Colonic mucosa (tissue), 4 donors: ENCODE measurements at regions not wholly inside any gene's neighbourhood (a gene's known extent, or its start where the extent isn't known, plus 50 kb on each side); places are given as distances from the start of the nearest gene placed in this dataset.

Source experiments
- DNase-seq: peaks from one replicate; pipeline ENCODE4 v3.0.0-alpha.2; 2020
- H3K27ac ChIP-seq: fragments of 200-600 bp; one replicate; pipeline ENCODE4 v1.8.0; 2021
- H3K27me3 ChIP-seq: fragments of 200-600 bp; one replicate; pipeline ENCODE4 v1.8.0; 2021
- H3K36me3 ChIP-seq: fragments of 200-600 bp; one replicate; pipeline ENCODE4 v1.8.0; 2021
- H3K4me1 ChIP-seq: fragments of 200-600 bp; one replicate; pipeline ENCODE4 v1.8.0; 2021; ENCODE audit warnings: mild to moderate bottlenecking
- H3K4me3 ChIP-seq: fragments of 200-600 bp; one replicate; pipeline ENCODE4 v1.8.0; 2021
- H3K9ac ChIP-seq, 2 donors: one replicate each; pipeline ENCODE4 v1.7.0; 2013; ENCODE audit warnings: control low read depth in 2 of 2, low read depth in 2 of 2, low read length in 2 of 2
- H3K9me3 ChIP-seq: fragments of 200-600 bp; one replicate; pipeline ENCODE4 v1.8.0; 2021
- intact Hi-C: fragments of 100-400 bp; cut with DNase I; formaldehyde crosslinking; loops from one replicate; pipeline ENCODE4 v1.14.1; 2022
- TF ChIP-seq, protein P1 (sequence below): fragments of 200-600 bp; IDR thresholded peaks from one replicate; pipeline ENCODE4 v1.8.0; 2022; ENCODE audit warnings: antibody characterized with exemption, mild to moderate bottlenecking
- donor health status: healthy.
- donor health status: DM: no; HTN: no; CAD: no.
- donor health status: DM: no; HTN: no; CAD: no.

DNA sequence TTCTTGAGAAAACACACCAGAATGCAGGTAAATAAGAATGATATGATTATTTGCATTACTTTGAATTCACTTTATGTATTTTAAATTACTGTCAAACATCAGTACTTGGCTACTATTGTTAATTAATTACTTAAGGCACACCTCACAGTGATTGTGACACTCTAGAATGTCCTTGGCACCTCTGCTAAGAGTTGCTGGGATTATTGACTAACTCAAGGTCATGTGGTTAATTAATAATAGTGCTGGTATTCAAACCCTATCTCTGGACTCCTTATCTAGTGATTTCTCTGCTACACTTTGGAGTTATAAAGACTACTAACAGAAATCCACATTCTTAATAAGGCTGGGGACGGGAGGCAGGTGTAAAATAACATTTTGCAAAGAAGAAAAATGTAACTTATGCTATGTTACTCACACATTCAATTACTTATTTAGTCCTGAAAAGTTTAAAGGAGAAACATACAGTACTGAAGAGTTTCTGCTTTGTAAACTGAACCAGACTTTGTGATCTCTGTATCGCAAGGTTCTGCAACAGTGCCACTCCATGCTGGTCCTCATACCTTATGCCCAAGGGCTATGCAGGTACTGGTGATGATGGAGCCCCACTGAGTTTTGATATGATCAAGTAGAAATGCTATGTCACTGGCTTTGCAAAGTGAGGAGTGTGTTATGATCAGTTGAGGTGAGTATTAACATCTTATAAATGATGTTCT, 242.7 kb downstream of the MID1IP1 start:
- no peaks in the 10 kb centered on the region for H3K36me3 ChIP-seq
- H3K4me3 ChIP-seq = no peak overlapping the region
- intact Hi-C loops = no loop called here
- H3K9ac ChIP-seq = no peak overlapping the region
- no peaks in the 10 kb centered on the region for H3K9me3 ChIP-seq
- no peaks in the 10 kb centered on the region for H3K4me1 ChIP-seq
- no peak overlapping the region for H3K27ac ChIP-seq
- no peak for DNase-seq
- TF ChIP-seq, protein P1, sequence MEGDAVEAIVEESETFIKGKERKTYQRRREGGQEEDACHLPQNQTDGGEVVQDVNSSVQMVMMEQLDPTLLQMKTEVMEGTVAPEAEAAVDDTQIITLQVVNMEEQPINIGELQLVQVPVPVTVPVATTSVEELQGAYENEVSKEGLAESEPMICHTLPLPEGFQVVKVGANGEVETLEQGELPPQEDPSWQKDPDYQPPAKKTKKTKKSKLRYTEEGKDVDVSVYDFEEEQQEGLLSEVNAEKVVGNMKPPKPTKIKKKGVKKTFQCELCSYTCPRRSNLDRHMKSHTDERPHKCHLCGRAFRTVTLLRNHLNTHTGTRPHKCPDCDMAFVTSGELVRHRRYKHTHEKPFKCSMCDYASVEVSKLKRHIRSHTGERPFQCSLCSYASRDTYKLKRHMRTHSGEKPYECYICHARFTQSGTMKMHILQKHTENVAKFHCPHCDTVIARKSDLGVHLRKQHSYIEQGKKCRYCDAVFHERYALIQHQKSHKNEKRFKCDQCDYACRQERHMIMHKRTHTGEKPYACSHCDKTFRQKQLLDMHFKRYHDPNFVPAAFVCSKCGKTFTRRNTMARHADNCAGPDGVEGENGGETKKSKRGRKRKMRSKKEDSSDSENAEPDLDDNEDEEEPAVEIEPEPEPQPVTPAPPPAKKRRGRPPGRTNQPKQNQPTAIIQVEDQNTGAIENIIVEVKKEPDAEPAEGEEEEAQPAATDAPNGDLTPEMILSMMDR = no peak
- no peaks in the 10 kb centered on the region for H3K27me3 ChIP-seq

DNA sequence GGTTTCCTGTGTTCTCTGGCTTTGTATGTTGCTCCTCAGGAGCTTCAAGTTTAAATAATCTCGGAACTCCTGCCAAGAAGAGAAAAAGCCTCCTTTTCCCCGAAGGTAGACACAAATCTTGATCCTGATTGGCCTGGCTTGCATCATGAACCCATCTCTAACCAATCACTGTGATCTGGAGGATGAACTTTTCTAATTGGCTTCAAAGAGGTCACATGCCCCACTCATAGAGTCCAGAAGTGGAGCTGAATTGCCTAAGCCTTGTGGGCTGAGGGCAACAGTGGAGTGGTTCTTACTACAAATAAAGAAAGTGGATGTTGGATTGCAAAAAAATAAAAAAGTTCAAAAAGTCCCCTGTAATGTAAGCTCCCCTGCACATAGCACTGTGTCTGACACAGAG, 245.9 kb downstream of the MID1IP1 start:
- DNase-seq = no peak
- Histone ChIP-seq H3K9me3 (no peaks in the 10 kb centered on the region), H3K4me1 (no peaks in the 10 kb centered on the region), H3K4me3 (no peak overlapping the region), H3K27ac (no peak overlapping the region), H3K36me3 (no peaks in the 10 kb centered on the region), H3K9ac (no peak overlapping the region), H3K27me3 (no peaks in the 10 kb centered on the region)
- TF ChIP-seq, protein P1 = no peak
- intact Hi-C loops = no loop called here

DNA sequence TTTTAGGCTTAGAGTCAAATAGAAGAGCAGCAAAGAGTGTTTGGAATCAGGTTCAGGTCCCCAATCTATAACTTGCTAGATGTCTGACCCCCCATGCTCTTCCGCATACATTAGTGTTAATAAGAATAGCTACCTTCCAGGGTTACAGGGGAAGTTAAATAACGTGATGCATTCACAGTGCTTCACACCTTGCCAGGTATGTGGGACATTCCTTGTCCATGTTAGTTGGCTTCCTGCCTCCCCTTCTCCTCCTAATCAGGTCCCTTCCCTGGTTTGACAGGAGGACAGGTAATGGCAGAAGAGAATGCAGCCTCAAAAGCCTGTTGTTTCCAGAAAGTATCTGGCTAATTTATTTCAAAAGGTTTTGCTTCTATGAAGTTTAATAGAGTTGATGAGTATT, 248.7 kb downstream of the MID1IP1 start:
- Histone ChIP-seq H3K27ac (no peak overlapping the region), H3K27me3 (no peaks in the 10 kb centered on the region), H3K4me1 (no peaks in the 10 kb centered on the region), H3K4me3 (no peak overlapping the region), H3K9ac (no peak overlapping the region), H3K36me3 (no peaks in the 10 kb centered on the region), H3K9me3 (no peaks in the 10 kb centered on the region)
- no peak for DNase-seq
- intact Hi-C loops = no loop called here
- TF ChIP-seq, protein P1 = no peak

DNA sequence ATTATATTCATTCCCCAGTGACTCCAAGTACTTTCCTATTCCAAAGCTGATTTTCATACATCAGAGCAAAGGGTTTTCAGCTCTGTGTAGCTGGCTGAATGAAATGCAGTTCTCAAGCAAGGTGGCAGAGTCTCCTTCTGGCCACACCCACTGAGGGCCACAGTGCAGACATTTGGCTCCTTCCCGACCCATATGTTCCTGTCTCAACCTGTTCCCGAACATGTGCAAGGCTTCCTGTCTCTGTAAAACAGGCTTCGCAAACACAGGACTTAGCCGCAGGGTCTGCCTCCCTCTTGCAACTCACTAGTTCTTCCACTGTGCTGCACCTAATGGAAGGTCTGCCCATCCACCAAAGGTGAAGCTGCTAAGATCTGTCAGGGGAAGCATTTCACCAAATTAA, 249.2 kb downstream of the MID1IP1 start:
- Histone ChIP-seq H3K27ac (no peak overlapping the region), H3K27me3 (no peaks in the 10 kb centered on the region), H3K4me3 (no peak overlapping the region), H3K9ac (no peak overlapping the region), H3K4me1 (no peaks in the 10 kb centered on the region), H3K36me3 (no peaks in the 10 kb centered on the region), H3K9me3 (no peaks in the 10 kb centered on the region)
- no peak for DNase-seq
- intact Hi-C loops = no loop called here
- TF ChIP-seq, protein P1 = no peak

DNA sequence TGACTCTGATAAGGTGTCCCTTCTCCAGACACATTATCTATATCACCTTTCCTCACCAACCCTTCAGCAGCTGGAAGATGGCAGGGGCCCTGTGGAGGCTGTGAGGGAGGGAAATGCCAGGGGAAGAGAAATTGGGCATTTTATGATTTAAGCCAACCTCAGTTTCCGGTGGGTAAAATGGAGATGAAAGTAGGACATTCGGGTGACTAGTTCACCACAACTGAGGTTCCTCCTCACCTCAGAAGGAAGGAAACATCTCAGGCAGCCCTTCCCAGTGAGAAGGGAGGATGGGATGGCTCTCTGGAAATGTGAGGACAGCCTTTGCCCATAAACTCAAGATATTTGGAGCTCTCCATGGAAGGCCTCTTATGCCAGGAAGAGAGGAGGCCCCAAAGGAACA, 251.5 kb downstream of the MID1IP1 start:
- no peak for DNase-seq
- intact Hi-C loops = no loop called here
- no peaks in the 10 kb centered on the region for H3K36me3 ChIP-seq
- no peaks in the 10 kb centered on the region for H3K4me1 ChIP-seq
- no peak overlapping the region for H3K9ac ChIP-seq
- no peak overlapping the region for H3K27ac ChIP-seq
- H3K4me3 ChIP-seq = no peak overlapping the region
- no peaks in the 10 kb centered on the region for H3K27me3 ChIP-seq
- no peaks in the 10 kb centered on the region for H3K9me3 ChIP-seq
- TF ChIP-seq, protein P1 = no peak
